ENCODE measurements at regions not wholly inside any gene's neighbourhood (a gene's known extent, or its start where the extent isn't known, plus 50 kb on each side); places are given as distances from the start of the nearest gene placed in this dataset.

DNA sequence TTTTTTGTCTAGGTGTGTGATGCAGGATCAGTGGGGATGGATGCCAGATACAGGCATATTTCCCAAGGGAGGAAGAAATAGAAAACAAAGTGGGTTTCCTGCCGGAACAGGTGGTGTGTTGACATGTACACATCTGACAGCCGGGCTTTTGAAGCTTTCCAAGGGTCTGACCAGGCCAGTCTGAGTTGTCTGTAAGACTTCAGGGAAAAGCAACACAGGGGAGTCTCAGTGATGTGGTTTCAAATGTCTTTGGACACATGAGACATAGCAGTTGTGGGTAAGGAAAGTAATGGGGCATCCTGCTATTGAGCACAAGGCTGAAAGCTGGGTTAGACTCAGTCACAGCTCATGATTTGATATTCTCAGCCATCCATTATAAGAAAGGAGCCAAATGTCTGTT, 274.9 kb downstream of the PIK3R1 start:
- no peak for DNase-seq (ENCODE audit: low read depth)
- TF ChIP-seq CTCF (IDR thresholded peaks at IDR 0.05; ENCODE audit: insufficient read depth, low read depth, low read length) = no peak
- H3K4me3 ChIP-seq (ENCODE audit: low read depth, low read length) = no peak overlapping the region

DNA sequence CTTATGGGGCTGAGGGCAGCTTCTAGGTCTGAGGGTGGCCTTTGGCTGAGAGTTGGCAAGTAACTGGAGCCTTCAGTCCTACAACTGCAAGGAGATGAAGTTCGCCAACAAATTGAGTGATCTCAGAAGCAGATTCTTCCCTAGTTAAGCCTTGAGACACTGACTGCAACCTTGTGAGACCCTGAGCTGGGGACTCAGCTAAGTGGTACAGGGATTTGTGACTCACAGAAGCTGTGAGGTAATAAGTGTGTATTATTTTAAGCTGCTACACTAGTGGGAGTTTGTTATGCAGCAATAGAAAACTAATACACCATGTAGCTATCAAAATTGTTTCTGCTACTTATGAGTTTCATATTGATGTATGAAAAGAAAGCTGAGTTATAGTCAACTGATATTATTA, 279.2 kb downstream of the PIK3R1 start:
- H3K4me3 ChIP-seq (ENCODE audit: low read depth, low read length) = no peak overlapping the region
- no peak for TF ChIP-seq CTCF (IDR thresholded peaks at IDR 0.05; ENCODE audit: insufficient read depth, low read depth, low read length)
- DNase-seq (ENCODE audit: low read depth) = no peak

GRCh38 chr5:68499987-68500386, 284.4 kb downstream of the PIK3R1 start:
- TF ChIP-seq CTCF (IDR thresholded peaks at IDR 0.05; ENCODE audit: insufficient read depth, low read depth, low read length) = no peak
- no peak for DNase-seq (ENCODE audit: low read depth)
- no peak overlapping the region for H3K4me3 ChIP-seq (ENCODE audit: low read depth, low read length)

- no peak overlapping the region for H3K4me3 ChIP-seq (ENCODE audit: low read depth, low read length)
- DNase-seq (ENCODE audit: low read depth) = no peak
- TF ChIP-seq CTCF (IDR thresholded peaks at IDR 0.05; ENCODE audit: insufficient read depth, low read depth, low read length) = no peak
Measured at GRCh38 chr5:68500813-68501212, 285.3 kb downstream of the PIK3R1 start.

- no peak for TF ChIP-seq CTCF (IDR thresholded peaks at IDR 0.05; ENCODE audit: insufficient read depth, low read depth, low read length)
- DNase-seq (ENCODE audit: low read depth) = no peak
- no peak overlapping the region for H3K4me3 ChIP-seq (ENCODE audit: low read depth, low read length)
Measured at GRCh38 chr5:68502531-68502930, 287.0 kb downstream of the PIK3R1 start.

GRCh38 chr5:68504306-68504705, 288.8 kb downstream of the PIK3R1 start:
- no peak for TF ChIP-seq CTCF (IDR thresholded peaks at IDR 0.05; ENCODE audit: insufficient read depth, low read depth, low read length)
- H3K4me3 ChIP-seq (ENCODE audit: low read depth, low read length) = no peak overlapping the region
- no peak for DNase-seq (ENCODE audit: low read depth)

All from fibroblast of villous mesenchyme (primary cell).